Body of pancreas (tissue), 4 donors: ENCODE measurements at regions not wholly inside any gene's neighbourhood (a gene's known extent, or its start where the extent isn't known, plus 50 kb on each side); places are given as distances from the start of the nearest gene placed in this dataset.
"Not testable (repeated sequence)": the region's sequence is repeated elsewhere in the genome, so short reads cannot be mapped to it uniquely, and the experiment has no call there.

Source experiments
- CTCF ChIP-seq, 7 experiments: fragments of 450-650 bp in 4 of 7; fragments of 200-600 bp in 3 of 7; sonication (generic) in 3 of 7; IDR thresholded peaks; one replicate each; pipeline ENCODE4 v1.5.1; 2016 to 2019; ENCODE audit warnings: antibody characterized with exemption in 7 of 7
- POLR2A ChIP-seq, 3 donors: fragments of 450-650 bp; IDR thresholded peaks; one replicate each; pipeline ENCODE4 v1.6.1; 2016; ENCODE audit warnings: antibody characterized with exemption in 3 of 3, mild to moderate bottlenecking in 2 of 3

GRCh38 chr18:106868-107384, 51.4 kb upstream of the USP14 start:
- not testable (repeated sequence) for TF ChIP-seq CTCF, POLR2A (IDR thresholded peaks at IDR 0.05)
